HUES64 (cell line): ENCODE measurements at regions not wholly inside any gene's neighbourhood (a gene's known extent, or its start where the extent isn't known, plus 50 kb on each side); places are given as distances from the start of the nearest gene placed in this dataset.

Experiments
- H3K27ac ChIP-seq: 2 replicates; pipeline ENCODE4 v1.7.0; 2013; ENCODE audit warnings: low read depth, low read length, inconsistent platforms
- H3K27me3 ChIP-seq: 2 replicates; pipeline ENCODE4 v1.6.1; 2013; ENCODE audit warnings: mild to moderate bottlenecking, low read length; ENCODE audit not compliant: insufficient read depth
- H3K36me3 ChIP-seq: 2 replicates; pipeline ENCODE4 v1.6.1; 2013; ENCODE audit warnings: mild to moderate bottlenecking, low read length; ENCODE audit not compliant: insufficient read depth
- H3K4me1 ChIP-seq: 2 replicates; pipeline ENCODE4 v1.6.1; 2013; ENCODE audit warnings: mild to moderate bottlenecking, low read length, moderate library complexity; ENCODE audit not compliant: insufficient read depth
- H3K4me3 ChIP-seq: 2 replicates; pipeline ENCODE4 v1.5.1; 2013; ENCODE audit warnings: mild to moderate bottlenecking, low read length, moderate library complexity
- H3K9ac ChIP-seq: 2 replicates; pipeline ENCODE4 v1.6.1; 2013; ENCODE audit warnings: mild to moderate bottlenecking, low read depth, low read length
- H3K9me3 ChIP-seq: 2 replicates; pipeline ENCODE4 v1.6.1; 2013; ENCODE audit warnings: low read depth, low read length; ENCODE audit not compliant: insufficient read depth
- WGBS: fragments of 150-250, 120-280 bp; methylation state at CpG from one replicate; pipeline ENCODE4 v1.1.7; 2013; ENCODE audit warnings: missing lambda C conversion rate; 5-methylcytosine and 5-hydroxymethylcytosine counted together

- Histone ChIP-seq H3K27me3 (no peaks in the 10 kb centered on the region), H3K4me1 (no peaks in the 10 kb centered on the region), H3K4me3 (no peak overlapping the region), H3K9me3 (peaks cover 6% of the 10 kb centered on the region), H3K36me3 (no peaks in the 10 kb centered on the region), H3K27ac (no peak overlapping the region), H3K9ac (no peak overlapping the region)
- WGBS: 92% methylated on average over 6 of the region's 6 CpGs
These were observed 260.7 kb upstream of the CSF3R start for GRCh38 chr1:36743286-36744005.

DNA sequence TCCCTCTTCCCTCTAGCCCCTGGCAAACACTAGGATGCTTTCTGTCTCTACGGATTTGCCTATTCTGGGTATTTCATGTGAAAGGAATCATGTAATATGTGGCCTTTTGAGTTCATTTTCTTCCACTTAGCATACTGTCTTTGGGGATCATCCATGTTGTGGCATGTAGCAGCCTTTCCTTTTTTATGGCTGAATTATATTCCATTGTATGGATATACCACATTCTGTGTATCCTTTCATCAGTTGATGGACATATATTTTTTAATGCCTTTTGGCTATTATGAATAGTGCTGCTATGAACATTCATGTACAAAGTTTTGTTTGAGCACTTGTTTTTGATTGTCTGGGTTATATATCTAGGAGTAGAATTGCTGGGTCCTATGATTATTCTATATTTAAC is 258.4 kb upstream of the CSF3R start:
- H3K9ac ChIP-seq: no peak overlapping the region
- H3K9me3 ChIP-seq: peaks cover 6% of the 10 kb centered on the region
- H3K27ac ChIP-seq: no peak overlapping the region
- no peak overlapping the region for H3K4me3 ChIP-seq
- H3K27me3 ChIP-seq: no peaks in the 10 kb centered on the region
- WGBS: 100% methylated on average over 1 of the region's 1 CpG
- H3K36me3 ChIP-seq: no peaks in the 10 kb centered on the region
- peaks cover 11% of the 10 kb centered on the region; the same call in 1 of the 2 replicates for H3K4me1 ChIP-seq

DNA sequence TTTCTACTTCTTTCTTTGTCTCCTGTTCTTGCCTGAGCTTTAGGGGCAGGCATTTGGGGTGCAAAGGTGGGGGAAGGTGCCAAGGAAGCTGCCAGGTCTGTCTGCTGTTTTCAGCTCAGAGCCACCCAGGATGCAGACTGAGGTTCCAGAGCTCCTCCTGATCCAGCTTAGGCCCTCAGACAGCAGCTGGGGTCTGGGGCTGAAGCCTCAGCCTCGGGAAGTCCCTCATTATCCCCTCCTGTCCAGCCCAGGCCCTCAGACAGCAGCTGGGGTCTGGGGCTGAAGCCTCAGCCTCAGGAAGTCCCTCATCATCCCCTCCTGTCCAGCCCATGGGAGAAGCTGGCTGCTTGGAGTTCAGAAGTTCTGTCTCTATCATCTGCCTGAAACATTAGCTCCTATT is 257.7 kb upstream of the CSF3R start:
- H3K27ac ChIP-seq: no peak overlapping the region
- H3K36me3 ChIP-seq: no peaks in the 10 kb centered on the region
- H3K9ac ChIP-seq: no peak overlapping the region
- peaks cover 6% of the 10 kb centered on the region for H3K9me3 ChIP-seq
- no peaks in the 10 kb centered on the region for H3K27me3 ChIP-seq
- 53% methylated on average over 1 of the region's 1 CpG for WGBS
- peaks cover 11% of the 10 kb centered on the region; the same call in 1 of the 2 replicates for H3K4me1 ChIP-seq
- H3K4me3 ChIP-seq: no peak overlapping the region

GRCh38 chr1:36739703-36740289 is 257.1 kb upstream of the CSF3R start:
- no peak overlapping the region for H3K9ac ChIP-seq
- peaks cover 11% of the 10 kb centered on the region; the same call in 1 of the 2 replicates for H3K4me1 ChIP-seq
- H3K27ac ChIP-seq: no peak overlapping the region
- 83% methylated on average over 5 of the region's 6 CpGs for WGBS
- H3K4me3 ChIP-seq: no peak overlapping the region
- H3K9me3 ChIP-seq: peaks cover 6% of the 10 kb centered on the region
- H3K27me3 ChIP-seq: no peaks in the 10 kb centered on the region
- no peaks in the 10 kb centered on the region for H3K36me3 ChIP-seq

DNA sequence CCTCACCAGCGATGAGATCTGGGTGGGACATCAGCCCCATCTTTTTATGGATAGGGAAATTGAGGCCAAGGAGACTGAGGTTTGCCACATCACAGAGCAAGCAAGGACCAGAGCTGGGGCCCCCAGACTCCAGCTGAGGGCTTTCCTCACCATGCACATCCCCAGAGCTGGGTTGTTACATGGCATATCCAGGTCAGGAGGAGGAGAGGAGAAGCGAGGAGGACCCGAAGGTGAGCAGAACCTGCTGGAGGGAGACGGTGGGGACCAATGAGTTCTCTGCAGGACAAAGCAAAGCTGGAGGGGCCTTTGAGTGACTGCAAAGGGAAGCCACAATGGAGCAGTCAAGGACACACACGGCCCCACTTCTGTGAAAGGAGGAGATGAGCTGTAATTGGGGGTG is 255.5 kb upstream of the CSF3R start:
- Histone ChIP-seq H3K9me3 (peaks cover 6% of the 10 kb centered on the region), H3K36me3 (no peaks in the 10 kb centered on the region), H3K4me3 (no peak overlapping the region), H3K27me3 (no peaks in the 10 kb centered on the region), H3K27ac (no peak overlapping the region), H3K4me1 (peaks cover 11% of the 10 kb centered on the region; the same call in 1 of the 2 replicates), H3K9ac (no peak overlapping the region)
- WGBS: 94% methylated on average over 5 of the region's 5 CpGs

GRCh38 chr1:36737767-36738166 is 255.1 kb upstream of the CSF3R start:
- Histone ChIP-seq H3K4me1 (peaks cover 11% of the 10 kb centered on the region; the same call in 1 of the 2 replicates), H3K9ac (no peak overlapping the region), H3K27ac (no peak overlapping the region), H3K27me3 (no peaks in the 10 kb centered on the region), H3K9me3 (peaks cover 6% of the 10 kb centered on the region), H3K4me3 (no peak overlapping the region), H3K36me3 (no peaks in the 10 kb centered on the region)
- WGBS: 71% methylated on average over 11 of the region's 11 CpGs

- no peak overlapping the region for H3K4me3 ChIP-seq
- H3K27me3 ChIP-seq: no peaks in the 10 kb centered on the region
- H3K4me1 ChIP-seq: peaks cover 11% of the 10 kb centered on the region; the same call in 1 of the 2 replicates
- no peak overlapping the region for H3K27ac ChIP-seq
- peaks cover 6% of the 10 kb centered on the region for H3K9me3 ChIP-seq
- H3K9ac ChIP-seq: no peak overlapping the region
- WGBS: 71% methylated on average over 5 of the region's 5 CpGs
- H3K36me3 ChIP-seq: no peaks in the 10 kb centered on the region
These were observed 254.4 kb upstream of the CSF3R start for GRCh38 chr1:36737038-36737555.

DNA sequence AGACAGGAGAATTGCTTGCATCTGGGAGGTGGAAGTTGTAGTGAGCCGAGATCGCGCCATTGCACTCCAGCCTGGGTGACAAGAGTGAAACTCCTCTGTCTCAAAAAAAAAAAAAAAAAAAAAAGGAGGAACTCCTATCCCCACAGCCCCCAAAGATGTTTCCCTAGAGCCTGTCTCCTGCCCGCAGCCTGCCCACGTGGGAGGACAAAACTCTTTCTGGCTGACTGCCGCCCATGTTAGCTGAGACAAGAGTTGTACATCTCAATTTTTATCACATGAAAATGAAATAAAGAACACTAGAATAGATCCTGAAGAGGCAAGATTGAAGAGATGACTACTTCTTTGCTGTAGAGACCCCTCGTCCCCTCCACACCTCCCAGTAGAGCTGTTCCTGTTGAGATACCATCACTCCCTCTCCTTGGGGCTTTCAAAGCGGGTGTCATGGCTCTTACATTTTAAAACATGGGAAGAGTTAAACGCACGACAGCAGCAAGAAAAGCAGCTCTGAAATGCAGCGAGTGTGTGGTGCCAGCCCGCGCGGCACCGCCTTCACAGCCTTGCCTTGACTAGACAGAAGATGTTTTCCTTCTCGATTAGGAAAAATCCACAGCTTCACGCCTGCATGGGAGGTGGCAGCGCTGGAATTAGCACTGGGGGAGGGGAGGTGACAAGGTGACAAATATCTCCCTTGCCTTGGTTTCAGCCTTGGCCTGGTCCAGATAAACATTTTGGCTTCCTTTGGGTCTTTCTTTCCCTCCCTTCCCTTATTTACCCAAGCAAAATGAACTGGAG is 253.4 kb upstream of the CSF3R start:
- 78% methylated on average over 17 of the region's 18 CpGs for WGBS
- peaks cover 3% of the 10 kb centered on the region for H3K9me3 ChIP-seq
- no peaks in the 10 kb centered on the region for H3K27me3 ChIP-seq
- H3K27ac ChIP-seq: no peak overlapping the region
- no peaks in the 10 kb centered on the region for H3K36me3 ChIP-seq
- no peak overlapping the region for H3K9ac ChIP-seq
- no peak overlapping the region for H3K4me3 ChIP-seq
- peaks cover 11% of the 10 kb centered on the region; the same call in 1 of the 2 replicates for H3K4me1 ChIP-seq

DNA sequence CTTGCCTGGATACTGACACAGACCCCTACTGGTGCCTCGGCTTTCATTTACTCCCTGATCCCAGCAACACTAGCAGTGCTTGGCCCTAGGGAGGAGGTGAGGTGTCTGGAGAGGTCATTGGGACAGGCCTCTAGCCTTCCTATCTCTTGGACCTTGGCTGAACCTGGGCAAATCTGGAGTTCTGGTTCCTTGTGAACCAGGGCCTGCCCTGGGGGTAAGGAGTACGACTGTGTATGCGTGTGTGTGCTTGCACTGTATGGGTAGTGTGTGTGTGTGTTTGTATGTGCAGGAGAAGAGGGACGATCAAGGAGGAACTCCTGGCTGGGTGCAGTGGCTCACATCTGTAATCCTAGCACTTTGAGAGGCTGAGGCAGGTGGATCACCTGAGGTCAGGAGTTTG is 252.7 kb upstream of the CSF3R start:
- Histone ChIP-seq H3K9ac (no peak overlapping the region), H3K9me3 (no peaks in the 10 kb centered on the region), H3K27ac (no peak overlapping the region), H3K4me3 (no peak overlapping the region), H3K27me3 (no peaks in the 10 kb centered on the region), H3K4me1 (peaks cover 14% of the 10 kb centered on the region; the same call in 1 of the 2 replicates), H3K36me3 (no peaks in the 10 kb centered on the region)
- whole genome bisulfite sequencing: 95% methylated on average over 4 of the region's 4 CpGs

DNA sequence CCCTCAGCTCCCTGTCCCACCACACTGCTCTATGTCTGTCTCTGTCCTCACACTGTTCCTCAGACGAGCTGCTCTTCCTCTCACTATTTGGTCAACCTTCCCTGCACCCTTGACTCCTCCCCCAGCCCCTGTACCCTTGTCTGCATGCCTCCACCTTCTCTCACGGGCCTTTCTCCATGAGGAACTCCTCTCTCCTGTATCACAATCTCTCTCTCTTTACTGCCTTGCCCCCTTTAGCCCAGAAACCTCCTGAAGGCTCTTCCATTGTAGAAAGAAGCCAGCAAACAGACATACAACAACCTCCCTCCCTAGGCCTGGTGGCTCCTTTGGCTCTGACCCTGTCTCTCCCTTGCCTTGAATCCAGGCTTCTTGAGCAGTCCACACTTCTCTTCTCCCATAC is 251.6 kb upstream of the CSF3R start:
- H3K4me1 ChIP-seq: peaks cover 17% of the 10 kb centered on the region; the same call in 1 of the 2 replicates
- WGBS: 83% methylated on average over 2 of the region's 2 CpGs
- no peak overlapping the region for H3K27ac ChIP-seq
- H3K9me3 ChIP-seq: no peaks in the 10 kb centered on the region
- H3K9ac ChIP-seq: no peak overlapping the region
- H3K4me3 ChIP-seq: no peak overlapping the region
- H3K36me3 ChIP-seq: no peaks in the 10 kb centered on the region
- no peaks in the 10 kb centered on the region for H3K27me3 ChIP-seq

- Histone ChIP-seq H3K9ac (no peak overlapping the region), H3K4me1 (peaks cover 17% of the 10 kb centered on the region; the same call in 1 of the 2 replicates), H3K27ac (no peak overlapping the region), H3K9me3 (no peaks in the 10 kb centered on the region), H3K27me3 (no peaks in the 10 kb centered on the region), H3K4me3 (no peak overlapping the region), H3K36me3 (no peaks in the 10 kb centered on the region)
- WGBS: 0% methylated on average over 1 of the region's 1 CpG
These were observed 251.0 kb upstream of the CSF3R start for GRCh38 chr1:36733748-36734147.
